Ascending aorta (tissue), 2 donors: ENCODE measurements at regions not wholly inside any gene's neighbourhood (a gene's known extent, or its start where the extent isn't known, plus 50 kb on each side); places are given as distances from the start of the nearest gene placed in this dataset.
"Not testable (repeated sequence)": the region's sequence is repeated elsewhere in the genome, so short reads cannot be mapped to it uniquely, and the experiment has no call there.

Experiments
- DNase-seq, 2 donors: peaks; one replicate each; pipeline ENCODE4 v3.0.0-alpha.2; 2019; ENCODE audit warnings: low spot score in 2 of 2
- H3K27ac ChIP-seq, 2 donors: fragments of 200-600 bp; sonication (generic); one replicate each; pipeline ENCODE4 v1.5.1; 2016 to 2017; ENCODE audit warnings: mild to moderate bottlenecking in 1 of 2
- H3K27me3 ChIP-seq: fragments of 200-600 bp; sonication (generic); one replicate; pipeline ENCODE4 v1.5.1; 2017
- H3K36me3 ChIP-seq, 2 donors: fragments of 200-600 bp; sonication (generic); one replicate each; pipeline ENCODE4 v1.5.1; 2016
- H3K4me1 ChIP-seq, 2 donors: fragments of 200-600 bp; sonication (generic); one replicate each; pipeline ENCODE4 v1.5.1; 2016 to 2017; ENCODE audit warnings: mild to moderate bottlenecking in 1 of 2
- H3K4me3 ChIP-seq, 2 donors: fragments of 200-600 bp; sonication (generic); one replicate each; pipeline ENCODE4 v1.5.1; 2016 to 2017; ENCODE audit warnings: mild to moderate bottlenecking in 1 of 2
- H3K9me3 ChIP-seq, 2 donors: fragments of 200-600 bp; sonication (generic); one replicate each; pipeline ENCODE4 v1.5.1; 2016
- CTCF ChIP-seq, 3 experiments: fragments of 200-600 bp in 2 of 3; fragments of 450-650 bp in 1 of 3; sonication (generic) in 2 of 3; IDR thresholded peaks; one replicate each; pipeline ENCODE4 v1.5.1; 2016 to 2019; ENCODE audit warnings: antibody characterized with exemption in 3 of 3, mild to moderate bottlenecking in 1 of 3, moderate library complexity in 1 of 3
- intact Hi-C: fragments of 100-400 bp; cut with DNase I; formaldehyde crosslinking; loops from one replicate; pipeline ENCODE4 v1.15.1; 2023

GRCh38 chr2:118371515-118371914 is 283.2 kb downstream of the INSIG2 start:
- TF ChIP-seq CTCF (IDR thresholded peaks at IDR 0.05): no peak
- no peak overlapping the region for H3K27ac ChIP-seq

GRCh38 chr2:118369521-118369920 is 281.2 kb downstream of the INSIG2 start:
- DNase-seq, H3K9me3 ChIP-seq, H3K4me1 ChIP-seq, H3K27me3 ChIP-seq, intact Hi-C loops, H3K36me3 ChIP-seq, H3K4me3 ChIP-seq, H3K27ac ChIP-seq: not testable (repeated sequence)

More at GRCh38 chr2:118371515-118371914, 283.2 kb downstream of the INSIG2 start:
- Histone ChIP-seq H3K36me3 (no peaks in the 10 kb centered on the region), H3K27me3 (no peaks in the 10 kb centered on the region), H3K4me1 (no peaks in the 10 kb centered on the region), H3K9me3 (no peaks in the 10 kb centered on the region), H3K4me3 (no peak overlapping the region)
- DNase-seq: no peak
- intact Hi-C loops: no loop called here

GRCh38 chr2:118363604-118364003 is 275.3 kb downstream of the INSIG2 start:
- intact Hi-C loops: no loop called here
- no peaks in the 10 kb centered on the region for H3K4me1 ChIP-seq
- no peak for TF ChIP-seq CTCF (IDR thresholded peaks at IDR 0.05)
- no peaks in the 10 kb centered on the region for H3K9me3 ChIP-seq
- no peak overlapping the region for H3K27ac ChIP-seq
- no peaks in the 10 kb centered on the region for H3K36me3 ChIP-seq
- DNase-seq: no peak
- H3K27me3 ChIP-seq: no peaks in the 10 kb centered on the region
- no peak overlapping the region for H3K4me3 ChIP-seq

GRCh38 chr2:118356051-118356450 is 267.8 kb downstream of the INSIG2 start:
- H3K36me3 ChIP-seq: no peaks in the 10 kb centered on the region
- no peak for TF ChIP-seq CTCF (IDR thresholded peaks at IDR 0.05)
- no peaks in the 10 kb centered on the region for H3K4me1 ChIP-seq
- H3K4me3 ChIP-seq: no peak overlapping the region
- no peak overlapping the region for H3K27ac ChIP-seq
- no peaks in the 10 kb centered on the region for H3K27me3 ChIP-seq
- no peak for DNase-seq
- intact Hi-C loops: no loop called here
- no peaks in the 10 kb centered on the region for H3K9me3 ChIP-seq

GRCh38 chr2:118351796-118352195 is 263.5 kb downstream of the INSIG2 start:
- no peaks in the 10 kb centered on the region for H3K27me3 ChIP-seq
- intact Hi-C loops: no loop called here
- no peaks in the 10 kb centered on the region for H3K36me3 ChIP-seq
- TF ChIP-seq CTCF (IDR thresholded peaks at IDR 0.05): no peak
- no peak overlapping the region for H3K27ac ChIP-seq
- DNase-seq: no peak
- no peaks in the 10 kb centered on the region for H3K9me3 ChIP-seq
- no peaks in the 10 kb centered on the region for H3K4me1 ChIP-seq
- H3K4me3 ChIP-seq: no peak overlapping the region

- no peaks in the 10 kb centered on the region for H3K36me3 ChIP-seq
- no peaks in the 10 kb centered on the region for H3K27me3 ChIP-seq
- H3K4me3 ChIP-seq: no peak overlapping the region
- intact Hi-C loops: no loop called here
- no peaks in the 10 kb centered on the region for H3K4me1 ChIP-seq
- no peak for DNase-seq
- TF ChIP-seq CTCF (IDR thresholded peaks at IDR 0.05): no peak
- no peak overlapping the region for H3K27ac ChIP-seq
- no peaks in the 10 kb centered on the region for H3K9me3 ChIP-seq
These were observed 262.4 kb downstream of the INSIG2 start for GRCh38 chr2:118350621-118351020.
